Spleen (tissue), 7 donors: ENCODE measurements at regions not wholly inside any gene's neighbourhood (a gene's known extent, or its start where the extent isn't known, plus 50 kb on each side); places are given as distances from the start of the nearest gene placed in this dataset.

Source experiments
- POLR2A ChIP-seq, 3 donors: fragments of 450-650 bp; IDR thresholded peaks; one replicate each; pipeline ENCODE4 v1.5.1; 2017; ENCODE audit warnings: antibody characterized with exemption in 3 of 3, mild to moderate bottlenecking in 1 of 3
- TF ChIP-seq, protein P1 (sequence below), 11 experiments: fragments of 200-600 bp in 7 of 11; fragments of 450-650 bp in 4 of 11; sonication (generic) in 4 of 11; IDR thresholded peaks in 8 of 11; conservative IDR thresholded peaks in 3 of 11; 1 replicate in 7 of 11; 2 replicates in 4 of 11; pipeline versions ENCODE4 v1.4.0 to v1.8.0; 2016 to 2021; ENCODE audit warnings: antibody characterized with exemption in 11 of 11, inconsistent platforms in 4 of 11, mild to moderate bottlenecking in 1 of 11
- donor health status: DM: no; HTN: no; CAD: no; lungs with moderate emphysema.
- donor health status: DM: no; HTN: no; CAD: no.
- donor health status: DM: no; HTN: no; CAD: no.

DNA sequence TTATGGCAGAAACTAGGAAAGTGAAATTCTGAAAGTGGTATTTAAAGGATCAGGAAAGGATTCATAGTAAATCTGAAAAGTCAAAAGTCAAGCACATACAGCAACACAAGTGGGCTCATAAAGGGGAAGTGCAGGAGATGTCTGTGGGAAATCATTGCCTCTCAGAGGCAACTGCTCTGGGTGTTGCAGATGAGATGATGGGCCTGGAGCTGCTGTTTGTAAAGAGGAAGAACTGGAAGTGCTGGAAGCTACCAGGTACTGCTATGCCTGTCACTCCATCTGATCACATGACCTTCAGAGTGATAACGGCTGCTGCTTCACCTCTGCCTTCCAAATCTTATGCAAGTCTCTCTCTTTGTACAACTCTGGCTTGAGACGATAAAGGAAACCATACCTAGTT, 55.9 kb downstream of the ADRB2 start:
- TF ChIP-seq, protein P1, sequence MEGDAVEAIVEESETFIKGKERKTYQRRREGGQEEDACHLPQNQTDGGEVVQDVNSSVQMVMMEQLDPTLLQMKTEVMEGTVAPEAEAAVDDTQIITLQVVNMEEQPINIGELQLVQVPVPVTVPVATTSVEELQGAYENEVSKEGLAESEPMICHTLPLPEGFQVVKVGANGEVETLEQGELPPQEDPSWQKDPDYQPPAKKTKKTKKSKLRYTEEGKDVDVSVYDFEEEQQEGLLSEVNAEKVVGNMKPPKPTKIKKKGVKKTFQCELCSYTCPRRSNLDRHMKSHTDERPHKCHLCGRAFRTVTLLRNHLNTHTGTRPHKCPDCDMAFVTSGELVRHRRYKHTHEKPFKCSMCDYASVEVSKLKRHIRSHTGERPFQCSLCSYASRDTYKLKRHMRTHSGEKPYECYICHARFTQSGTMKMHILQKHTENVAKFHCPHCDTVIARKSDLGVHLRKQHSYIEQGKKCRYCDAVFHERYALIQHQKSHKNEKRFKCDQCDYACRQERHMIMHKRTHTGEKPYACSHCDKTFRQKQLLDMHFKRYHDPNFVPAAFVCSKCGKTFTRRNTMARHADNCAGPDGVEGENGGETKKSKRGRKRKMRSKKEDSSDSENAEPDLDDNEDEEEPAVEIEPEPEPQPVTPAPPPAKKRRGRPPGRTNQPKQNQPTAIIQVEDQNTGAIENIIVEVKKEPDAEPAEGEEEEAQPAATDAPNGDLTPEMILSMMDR (IDR thresholded peaks at IDR 0.05 in 8 of 11, conservative IDR thresholded peaks at IDR 0.05 in 3 of 11) = no peak
- TF ChIP-seq POLR2A (IDR thresholded peaks at IDR 0.05) = no peak
